ENCODE measurements at regions not wholly inside any gene's neighbourhood (a gene's known extent, or its start where the extent isn't known, plus 50 kb on each side); places are given as distances from the start of the nearest gene placed in this dataset.
"Not testable (repeated sequence)": the region's sequence is repeated elsewhere in the genome, so short reads cannot be mapped to it uniquely, and the experiment has no call there.

DNA sequence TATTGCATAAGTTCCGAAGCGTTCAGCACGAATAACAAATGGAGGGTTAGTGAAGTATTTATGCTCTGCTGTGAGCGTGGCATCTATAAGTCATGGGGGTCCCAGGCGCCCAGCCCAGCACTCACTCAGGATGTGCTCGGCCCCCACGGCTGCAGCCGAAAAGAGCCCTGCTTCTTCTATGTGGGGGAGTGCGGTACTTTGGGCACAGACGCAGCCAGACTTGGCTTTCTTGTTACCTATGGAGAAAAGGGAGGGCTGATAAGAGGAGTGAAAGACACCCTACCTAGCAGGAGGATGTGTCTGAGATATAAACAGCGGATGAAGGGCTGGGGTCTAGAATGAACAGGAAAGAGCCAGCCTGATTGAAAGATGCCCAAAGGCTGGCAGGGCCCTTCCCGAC is 51.4 kb downstream of the MRPL36 start:
- no peak for DNase-seq

- DNase-seq: no peak
These were observed 51.9 kb downstream of the MRPL36 start for GRCh38 chr5:1747803-1748085.

GRCh38 chr5:1747079-1747802 is 52.4 kb downstream of the MRPL36 start:
- DNase-seq: no peak

DNA sequence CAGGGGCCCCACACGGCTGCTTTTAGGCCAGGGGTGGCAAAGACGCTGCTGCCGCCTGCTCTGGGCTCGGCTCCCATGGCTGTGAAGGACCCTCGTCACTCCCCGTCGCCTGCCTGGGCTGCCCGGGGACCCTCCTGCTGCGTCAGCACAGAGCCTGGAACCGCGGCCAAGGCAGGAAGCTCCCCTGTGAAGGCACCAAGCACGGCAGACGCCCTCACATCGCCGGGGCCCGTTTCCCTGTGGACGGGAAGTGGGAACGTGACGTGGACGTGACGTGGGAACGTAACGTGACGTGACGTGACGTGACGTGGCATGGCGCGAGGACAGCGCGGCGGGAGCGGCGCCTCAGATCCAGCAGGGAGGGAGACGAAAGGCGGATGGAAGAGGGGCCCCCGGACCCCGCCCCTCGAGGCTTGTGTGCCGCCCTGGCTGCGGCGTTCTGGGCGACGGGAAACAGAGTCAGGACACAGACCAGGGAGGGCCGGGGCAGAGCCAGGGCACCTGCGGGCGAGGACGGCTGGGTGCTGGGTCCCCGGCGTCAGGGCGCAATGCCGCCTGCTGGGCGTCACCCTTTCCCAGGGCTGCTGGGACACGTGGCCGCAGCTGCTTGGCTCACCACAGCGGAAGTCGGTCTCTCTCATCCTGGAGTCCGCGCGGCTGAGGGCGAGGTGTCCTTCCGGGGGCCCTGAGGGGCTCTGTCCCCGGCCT is 53.1 kb downstream of the MRPL36 start:
- DNase-seq: no peak

DNA sequence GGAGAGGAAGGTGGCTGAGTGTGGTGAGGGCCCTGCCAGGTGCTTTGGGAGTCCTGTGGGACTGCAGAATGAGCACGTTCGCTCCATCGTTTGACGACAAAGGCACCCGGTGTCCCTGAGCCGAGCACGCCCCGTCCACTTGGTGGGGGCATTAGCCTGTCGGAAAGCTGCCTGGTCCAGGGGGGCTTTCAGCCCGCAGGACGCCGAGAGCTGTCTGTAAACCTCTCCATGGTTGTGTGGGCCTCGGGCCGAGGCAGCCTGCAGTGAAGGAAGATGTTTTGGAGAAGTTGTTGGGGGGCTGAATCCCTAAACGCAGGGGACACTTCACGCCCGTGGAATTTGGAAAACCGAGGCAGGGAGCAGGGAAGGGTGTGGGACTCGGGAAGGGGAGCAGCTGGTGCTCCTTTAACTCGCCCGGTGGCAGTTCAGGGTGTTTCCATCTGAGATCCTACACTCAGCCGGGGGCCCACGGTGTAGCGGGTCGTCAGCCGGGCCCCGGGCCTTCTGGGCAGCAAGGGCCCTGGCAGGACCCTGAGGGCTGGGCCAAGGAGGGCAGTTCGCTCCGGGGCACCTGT is 53.8 kb downstream of the MRPL36 start:
- DNase-seq: no peak

DNA sequence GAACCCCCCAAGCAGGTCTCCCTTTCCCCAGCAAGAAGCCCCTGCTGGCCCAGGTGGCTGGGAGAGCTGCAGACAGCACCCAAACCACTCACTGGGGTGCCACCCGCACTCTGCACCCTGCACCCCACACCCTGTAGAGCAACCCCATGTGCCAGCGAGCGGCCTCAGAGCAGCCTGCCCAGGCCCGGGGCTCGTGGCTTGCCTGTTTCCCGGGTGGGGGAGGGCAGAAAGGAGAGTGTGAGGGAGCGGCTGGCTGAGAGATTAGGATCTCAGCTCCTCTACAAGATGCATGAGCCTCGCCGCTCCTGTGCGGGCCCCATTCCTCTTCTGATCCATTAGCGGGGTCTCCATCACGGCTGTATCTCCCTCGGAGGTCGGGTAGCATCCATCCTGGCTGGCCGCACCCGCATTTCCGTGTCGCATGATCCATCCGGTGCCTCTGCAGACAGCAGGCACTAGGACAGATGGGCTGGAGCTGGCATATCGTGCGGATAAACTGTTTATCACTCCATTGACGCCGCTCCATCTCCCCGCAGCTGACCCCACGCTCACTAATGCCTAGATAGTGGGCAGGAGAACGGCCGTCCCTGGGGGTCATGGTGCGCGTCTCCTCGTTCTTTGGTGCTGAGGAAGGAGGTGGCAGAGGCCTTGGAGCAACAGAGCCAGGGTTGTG is 54.4 kb downstream of the MRPL36 start:
- no peak for DNase-seq

GRCh38 chr5:1744393-1745122 is 55.1 kb downstream of the MRPL36 start:
- DNase-seq: no peak

DNA sequence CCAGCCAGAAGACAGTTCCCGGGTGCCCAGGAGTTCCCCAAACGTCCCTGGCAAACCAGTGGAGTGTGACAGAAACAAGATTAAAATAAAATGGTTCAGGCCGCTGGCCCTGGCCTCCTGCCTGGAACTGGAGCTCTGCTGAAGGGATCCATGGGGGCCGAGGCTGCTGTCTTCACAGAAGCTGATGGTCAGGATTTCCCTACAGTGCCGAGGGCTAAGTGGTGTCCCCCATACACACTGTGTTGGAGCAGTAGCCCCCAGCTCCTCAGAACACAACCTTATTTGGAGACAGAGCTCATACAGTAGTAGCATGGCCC is 55.9 kb downstream of the MRPL36 start:
- DNase-seq: no peak

DNA sequence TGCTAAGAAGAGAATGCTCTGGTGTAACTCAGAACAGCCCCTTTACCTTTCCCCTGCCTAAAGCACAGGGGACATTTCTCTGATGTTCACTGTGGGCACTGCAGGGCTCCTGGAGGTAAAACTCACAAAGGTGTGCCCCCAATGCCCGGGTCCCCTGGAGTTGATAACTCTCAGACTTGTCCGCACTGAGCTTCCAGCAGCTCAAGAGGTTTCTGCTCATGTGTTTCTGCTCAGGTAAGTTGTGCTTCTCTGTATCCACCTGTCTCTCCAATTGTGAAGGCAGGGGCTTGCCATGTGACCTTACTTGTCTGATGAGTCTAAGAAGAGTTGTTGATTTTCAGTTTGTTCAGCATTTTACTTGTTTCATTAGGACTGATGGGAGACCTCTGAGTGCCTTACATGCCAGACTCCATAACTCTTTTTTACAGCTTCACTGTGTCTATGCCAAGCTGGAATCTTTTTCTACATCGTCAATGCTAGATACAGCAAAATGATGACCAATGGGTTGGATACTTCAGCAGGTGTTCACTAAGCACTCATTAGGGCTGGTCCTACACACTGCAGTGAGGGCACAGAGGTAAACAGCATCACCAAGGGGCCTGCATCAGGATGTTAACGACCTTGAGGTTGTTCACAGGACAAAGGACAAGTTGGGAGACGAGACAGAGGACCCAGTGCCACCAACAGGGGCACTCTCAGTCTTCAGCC is 56.4 kb downstream of the MRPL36 start:
- no peak for DNase-seq

DNA sequence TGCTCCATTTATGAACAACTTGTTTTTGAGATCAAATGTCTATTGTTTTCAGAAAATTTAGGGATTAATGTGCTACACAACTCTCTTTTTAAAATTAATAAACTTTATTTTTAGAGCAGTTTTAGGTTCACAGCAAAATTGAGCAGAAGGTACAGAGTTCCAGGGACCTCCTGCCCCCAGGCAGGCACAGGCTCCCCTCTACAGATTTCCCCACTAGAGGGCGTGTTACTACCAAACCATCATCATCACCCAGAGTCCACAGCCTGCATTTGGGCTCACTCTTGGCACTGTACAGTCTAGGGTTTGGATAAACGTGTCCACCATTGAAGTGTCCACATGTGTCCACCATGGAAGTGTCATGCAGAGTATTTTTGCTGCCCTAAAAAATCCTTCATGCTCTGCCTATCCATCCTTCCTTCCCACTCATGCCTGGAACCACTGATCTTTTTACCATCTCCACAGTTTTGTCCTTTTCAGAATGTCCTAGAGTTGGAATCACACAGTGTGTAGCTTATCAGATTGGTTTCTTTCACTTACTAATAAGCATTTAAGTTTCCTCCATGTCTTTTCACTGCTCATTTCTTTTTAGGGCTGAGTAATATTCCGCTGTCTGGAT is 61.7 kb downstream of the MRPL36 start:
- no peak for DNase-seq

GRCh38 chr5:1736889-1737711 is 62.5 kb downstream of the MRPL36 start:
- DNase-seq: no peak

- DNase-seq: no peak
These were observed 63.6 kb downstream of the MRPL36 start for GRCh38 chr5:1736065-1736464.

- no peak for DNase-seq
These were observed 64.2 kb downstream of the MRPL36 start for GRCh38 chr5:1735320-1735970.

GRCh38 chr5:1734908-1735289 is 64.7 kb downstream of the MRPL36 start:
- no peak for DNase-seq

- no peak for DNase-seq
These were observed 65.2 kb downstream of the MRPL36 start for GRCh38 chr5:1734271-1734907.

GRCh38 chr5:1733369-1733768 is 66.3 kb downstream of the MRPL36 start:
- DNase-seq: no peak

DNA sequence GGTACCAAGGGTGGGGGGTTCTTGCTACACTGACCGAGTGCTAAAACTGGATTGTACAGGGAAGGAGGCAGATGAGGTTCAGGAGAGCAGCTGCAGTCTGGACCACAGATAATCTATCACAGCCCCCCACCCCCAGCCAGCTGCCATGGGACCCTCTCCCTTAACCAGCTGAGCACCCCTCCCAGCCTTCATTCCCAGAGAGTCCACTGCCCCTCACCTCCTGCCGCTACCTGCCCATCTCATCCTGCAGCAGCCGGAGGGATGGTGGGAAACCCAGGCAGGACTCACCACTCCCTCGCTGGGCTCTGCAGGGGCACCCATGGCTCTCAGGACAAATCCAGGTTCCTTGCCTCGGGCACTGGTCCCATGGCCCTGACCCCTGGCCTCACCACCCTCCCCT is 66.7 kb downstream of the MRPL36 start:
- no peak for DNase-seq

GRCh38 chr5:1732238-1732941 is 67.2 kb downstream of the MRPL36 start:
- no peak for DNase-seq

- not testable (repeated sequence) for DNase-seq
These were observed 67.8 kb downstream of the MRPL36 start for GRCh38 chr5:1731855-1732237.
